GM18511 (cell line): ENCODE measurements at regions not wholly inside any gene's neighbourhood (a gene's known extent, or its start where the extent isn't known, plus 50 kb on each side); places are given as distances from the start of the nearest gene placed in this dataset.
"Not testable (repeated sequence)": the region's sequence is repeated elsewhere in the genome, so short reads cannot be mapped to it uniquely, and the experiment has no call there.

Experiments used
- ATAC-seq: cut with Tn5 transposase; IDR thresholded peaks from one replicate; pipeline ENCODE4 v1.9.1; 2021; ENCODE audit warnings: mild to moderate bottlenecking, moderate library complexity; ENCODE audit not compliant: unreplicated experiment

DNA sequence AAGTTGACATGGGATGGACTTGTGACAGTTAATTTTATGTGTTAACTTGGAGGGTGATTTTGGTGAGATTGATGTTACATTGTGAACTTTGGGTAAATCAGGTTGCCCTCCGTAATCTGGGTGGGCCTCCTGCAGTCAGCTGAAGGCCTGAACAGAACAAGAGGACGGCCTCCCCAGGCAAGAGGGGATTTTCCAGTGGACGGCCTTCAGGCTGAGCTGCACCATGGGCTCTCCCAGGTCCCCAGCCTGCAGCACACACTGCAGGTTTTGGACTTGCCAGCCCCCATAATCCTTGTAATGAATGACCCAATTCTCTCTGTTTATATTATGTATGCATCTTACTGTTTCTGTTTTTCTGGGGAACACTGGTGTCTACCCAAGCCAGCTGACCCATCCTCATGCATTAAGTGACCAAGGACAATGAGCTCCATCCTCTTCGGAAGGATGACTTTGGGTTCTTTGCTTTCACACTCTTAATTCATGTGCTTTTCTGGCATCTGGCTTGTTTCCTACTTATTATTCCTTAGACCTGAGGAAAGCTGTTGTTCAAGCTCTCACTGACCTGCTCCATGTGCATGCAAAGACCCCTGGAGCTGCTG is 64.2 kb downstream of the DACT2 start:
- no peak for ATAC-seq

GRCh38 chr6:168252267-168252666 is 67.3 kb downstream of the DACT2 start:
- ATAC-seq: no peak

DNA sequence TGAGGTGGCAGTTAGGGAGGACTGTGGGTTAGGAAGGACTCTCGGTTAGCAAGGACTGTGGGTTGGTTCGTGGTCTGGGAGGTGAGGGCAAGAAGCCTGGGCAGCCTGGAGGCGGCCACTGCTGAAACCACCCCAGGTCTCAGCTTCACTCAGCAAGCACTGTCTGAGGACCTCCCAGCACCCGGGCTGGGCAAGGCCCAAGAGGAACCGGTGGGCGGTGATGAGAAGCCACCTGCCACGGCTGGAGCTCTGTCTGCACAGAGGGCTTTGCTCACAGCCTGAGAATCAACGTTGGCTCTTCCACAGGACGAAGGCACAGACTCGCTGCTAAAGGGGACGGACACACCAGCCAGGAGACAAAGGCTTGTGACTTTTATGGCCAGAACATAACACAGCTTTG is 69.3 kb downstream of the DACT2 start:
- no peak for ATAC-seq

- ATAC-seq: no peak
Observed at GRCh38 chr6:168249746-168250145, 69.8 kb downstream of the DACT2 start.

DNA sequence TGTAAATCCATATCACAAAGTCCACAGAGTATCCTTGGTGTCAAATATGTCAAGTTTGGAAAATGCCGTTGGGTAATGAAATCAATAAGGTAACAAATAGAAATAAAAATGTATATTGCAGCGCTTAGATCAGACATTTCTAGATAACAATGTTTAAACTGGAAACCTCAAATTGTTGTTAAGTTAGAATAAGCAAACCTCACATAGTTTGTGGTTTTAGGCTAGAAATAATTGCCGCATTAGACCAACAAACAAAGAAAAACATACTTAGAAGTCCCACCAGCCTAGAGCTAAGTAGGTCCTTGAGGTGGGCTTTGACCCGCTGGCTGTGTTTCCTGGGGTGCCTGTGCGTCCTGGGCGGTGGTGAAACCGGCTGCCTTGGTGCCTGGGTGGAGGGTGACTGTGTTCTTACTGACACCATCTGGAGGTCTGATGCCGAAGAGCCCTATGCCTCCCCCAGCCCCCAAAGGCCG is 71.4 kb downstream of the DACT2 start:
- ATAC-seq: no peak

DNA sequence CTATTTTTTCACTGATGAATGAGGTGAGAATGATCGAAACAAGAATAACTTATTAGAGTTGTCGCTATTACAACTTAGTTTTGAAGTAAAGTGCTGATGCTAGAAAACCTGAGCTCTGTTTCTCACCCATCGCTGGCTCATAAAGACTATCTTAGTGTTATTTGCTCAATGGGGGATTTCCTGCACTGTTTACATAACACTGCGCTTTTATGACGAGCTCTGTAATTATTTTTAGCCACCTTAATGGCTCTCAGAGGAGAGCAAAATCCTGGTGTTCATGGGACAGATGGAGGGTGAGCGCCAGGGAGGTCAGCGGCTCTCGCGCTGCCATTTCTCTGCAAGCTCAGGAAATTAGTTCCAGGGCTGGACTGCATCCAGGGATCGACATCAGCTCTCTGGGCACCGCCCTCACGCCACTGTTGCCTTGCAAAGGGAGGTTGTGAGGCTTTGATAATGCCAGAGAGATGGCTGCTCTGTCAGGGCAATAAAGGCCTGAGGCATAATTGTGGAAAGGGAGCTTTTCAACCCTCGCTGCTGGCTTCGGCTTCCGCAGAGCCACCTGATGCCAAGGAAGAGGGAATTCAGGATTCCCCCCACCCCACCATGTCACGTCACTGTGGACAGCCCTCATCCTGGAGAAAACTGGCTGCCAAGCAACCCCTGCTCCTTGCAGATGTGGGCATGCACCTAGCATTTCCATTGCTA is 72.0 kb downstream of the DACT2 start:
- ATAC-seq: no peak

DNA sequence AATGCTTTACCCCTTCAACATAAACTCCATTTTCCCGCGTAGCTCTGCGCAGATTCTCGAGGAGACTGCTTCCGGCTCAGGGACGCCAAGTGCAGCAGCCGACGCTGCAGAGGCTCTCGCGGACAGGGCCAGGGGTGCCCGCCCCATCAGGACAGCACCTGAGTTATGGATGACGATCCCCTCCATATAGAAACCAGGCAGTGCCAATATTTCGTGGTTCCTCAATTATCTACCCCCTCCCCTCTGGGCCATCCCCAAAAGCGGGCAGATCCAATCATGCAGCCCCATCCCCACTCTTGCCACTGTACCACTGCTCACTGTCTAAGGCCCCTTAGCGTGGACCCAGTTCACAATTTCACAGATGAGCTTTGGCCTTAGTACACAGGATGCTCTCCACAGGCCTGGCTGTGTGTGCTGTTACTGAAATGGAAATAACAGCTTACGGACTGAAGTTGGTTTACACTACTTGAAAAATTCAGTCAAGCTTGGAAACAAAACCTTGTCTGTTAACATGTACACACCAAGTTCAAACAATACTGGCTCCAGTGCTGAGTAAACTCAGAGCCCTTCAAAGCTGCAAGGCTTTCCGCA is 74.5 kb downstream of the DACT2 start:
- no peak for ATAC-seq

GRCh38 chr6:168243812-168244376 is 75.7 kb downstream of the DACT2 start:
- no peak for ATAC-seq

- no peak for ATAC-seq
Observed at GRCh38 chr6:168242940-168243225, 76.7 kb downstream of the DACT2 start.

GRCh38 chr6:168242111-168242939 is 77.3 kb downstream of the DACT2 start:
- no peak for ATAC-seq

- no peak for ATAC-seq
Observed at GRCh38 chr6:168240160-168240559, 79.4 kb downstream of the DACT2 start.

- no peak for ATAC-seq
Observed at GRCh38 chr6:168239044-168239773, 80.4 kb downstream of the DACT2 start.

GRCh38 chr6:168238159-168238909 is 81.2 kb downstream of the DACT2 start:
- ATAC-seq: no peak

GRCh38 chr6:168233875-168234213 is 85.7 kb downstream of the DACT2 start:
- ATAC-seq: not testable (repeated sequence)

DNA sequence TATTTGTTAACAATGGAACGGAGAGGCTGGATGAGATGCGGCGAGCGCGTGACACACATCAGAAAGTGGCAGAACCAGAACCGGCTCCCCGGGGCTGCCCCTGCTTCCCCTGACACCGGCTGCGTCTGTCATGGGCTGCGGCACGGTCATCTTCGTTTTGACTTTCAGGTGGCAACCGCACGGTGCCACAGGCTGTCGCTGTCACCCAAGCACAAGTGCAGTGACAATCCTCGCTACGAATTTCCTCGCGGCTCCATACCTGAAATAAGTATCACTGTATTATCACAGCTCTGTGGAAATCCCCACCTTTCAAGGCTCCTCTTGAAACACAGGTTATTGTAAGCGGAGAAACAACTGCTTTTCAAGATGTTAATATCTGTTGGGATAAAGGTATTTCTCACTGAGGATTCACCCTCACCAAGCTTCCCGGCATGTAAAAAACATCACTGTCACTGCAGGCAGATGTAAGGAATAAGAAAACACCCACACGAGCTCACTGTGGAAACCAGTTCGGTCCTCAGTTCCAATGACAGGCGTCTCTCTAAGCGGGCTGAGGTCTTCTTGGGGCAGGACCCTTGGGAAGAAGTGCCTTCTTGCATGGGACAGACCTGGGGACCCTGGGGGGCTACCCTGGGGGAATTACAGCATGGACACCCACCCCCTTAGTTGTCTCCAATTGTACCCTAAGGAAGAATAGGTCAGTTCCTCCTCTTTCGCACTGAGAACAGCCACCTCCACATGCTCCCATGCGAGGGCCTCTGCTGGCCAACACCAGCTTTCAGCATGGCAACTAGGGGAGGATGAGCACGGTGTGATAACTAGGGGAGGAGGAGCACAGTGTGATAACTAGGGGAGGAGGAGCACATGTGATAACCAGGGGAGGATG is 86.3 kb downstream of the DACT2 start:
- no peak for ATAC-seq

- ATAC-seq: no peak
Observed at GRCh38 chr6:168232528-168232927, 87.0 kb downstream of the DACT2 start.

- no peak for ATAC-seq
Observed at GRCh38 chr6:168232062-168232461, 87.5 kb downstream of the DACT2 start.

DNA sequence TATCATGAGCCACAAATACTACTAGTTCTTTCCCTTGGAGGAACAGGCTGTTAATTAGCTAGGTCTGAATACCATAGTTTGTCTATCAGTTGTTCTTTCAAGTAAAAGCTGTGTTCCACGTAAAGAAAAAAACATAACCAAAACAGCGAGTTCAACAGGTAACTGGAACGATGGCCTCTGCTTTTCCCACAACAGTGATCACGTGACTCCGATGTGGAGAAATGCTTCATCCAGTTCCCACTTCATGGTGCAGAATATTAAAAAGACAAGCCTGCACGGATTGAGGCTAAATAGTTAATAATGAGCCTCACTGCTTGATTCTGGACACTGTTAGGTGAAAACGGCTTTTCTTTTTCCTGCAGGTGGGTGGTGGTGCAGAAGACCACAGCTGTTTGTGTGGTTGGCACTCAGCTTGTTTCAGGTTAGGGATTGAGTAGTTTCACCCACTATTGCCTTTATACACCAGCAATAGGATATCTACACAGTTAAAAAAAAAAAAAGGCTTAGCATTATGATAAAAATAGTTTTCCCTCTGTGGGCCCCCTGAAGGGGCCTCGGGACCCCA is 88.1 kb downstream of the DACT2 start:
- ATAC-seq: no peak

- no peak for ATAC-seq
Observed at GRCh38 chr6:168229368-168229752, 90.2 kb downstream of the DACT2 start.
